ENCODE measurements at regions not wholly inside any gene's neighbourhood (a gene's known extent, or its start where the extent isn't known, plus 50 kb on each side); places are given as distances from the start of the nearest gene placed in this dataset.

DNA sequence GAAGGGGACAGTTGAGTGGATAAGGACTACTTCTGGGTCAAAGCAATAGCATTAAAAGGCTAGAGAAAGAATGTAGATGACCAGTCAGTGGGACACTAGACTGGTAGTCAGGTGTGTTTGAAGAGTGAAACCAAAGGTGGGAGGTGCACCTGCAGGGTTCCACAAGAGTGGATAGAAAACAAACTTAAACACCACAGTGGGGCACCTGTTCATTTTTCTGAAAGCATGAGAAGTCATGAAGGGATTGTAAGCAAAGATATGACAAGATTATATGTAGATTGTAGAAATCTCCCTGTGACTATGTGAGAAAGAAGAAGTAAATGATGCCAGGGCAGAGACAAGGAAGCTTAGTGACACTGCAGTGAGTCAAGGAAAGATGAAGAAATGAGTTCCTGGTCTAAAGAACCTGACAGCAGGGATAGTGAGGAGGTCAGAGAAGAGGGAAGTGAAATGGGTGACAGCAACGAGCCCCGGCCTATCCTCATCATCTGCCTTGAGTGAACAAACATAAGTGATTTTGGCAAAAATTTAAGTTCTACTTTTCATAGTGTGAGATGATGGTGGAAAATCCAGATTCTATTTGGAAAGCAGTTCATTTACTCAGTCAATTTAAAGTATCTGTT lies 296.9 kb downstream of the TLE4 start:
- TF ChIP-seq POLR2A (IDR thresholded peaks at IDR 0.05), result no peak
- TF ChIP-seq, protein P1, sequence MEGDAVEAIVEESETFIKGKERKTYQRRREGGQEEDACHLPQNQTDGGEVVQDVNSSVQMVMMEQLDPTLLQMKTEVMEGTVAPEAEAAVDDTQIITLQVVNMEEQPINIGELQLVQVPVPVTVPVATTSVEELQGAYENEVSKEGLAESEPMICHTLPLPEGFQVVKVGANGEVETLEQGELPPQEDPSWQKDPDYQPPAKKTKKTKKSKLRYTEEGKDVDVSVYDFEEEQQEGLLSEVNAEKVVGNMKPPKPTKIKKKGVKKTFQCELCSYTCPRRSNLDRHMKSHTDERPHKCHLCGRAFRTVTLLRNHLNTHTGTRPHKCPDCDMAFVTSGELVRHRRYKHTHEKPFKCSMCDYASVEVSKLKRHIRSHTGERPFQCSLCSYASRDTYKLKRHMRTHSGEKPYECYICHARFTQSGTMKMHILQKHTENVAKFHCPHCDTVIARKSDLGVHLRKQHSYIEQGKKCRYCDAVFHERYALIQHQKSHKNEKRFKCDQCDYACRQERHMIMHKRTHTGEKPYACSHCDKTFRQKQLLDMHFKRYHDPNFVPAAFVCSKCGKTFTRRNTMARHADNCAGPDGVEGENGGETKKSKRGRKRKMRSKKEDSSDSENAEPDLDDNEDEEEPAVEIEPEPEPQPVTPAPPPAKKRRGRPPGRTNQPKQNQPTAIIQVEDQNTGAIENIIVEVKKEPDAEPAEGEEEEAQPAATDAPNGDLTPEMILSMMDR (IDR thresholded peaks at IDR 0.05), result no peak
